K562 (cell line): ENCODE measurements at regions not wholly inside any gene's neighbourhood (a gene's known extent, or its start where the extent isn't known, plus 50 kb on each side); places are given as distances from the start of the nearest gene placed in this dataset.

Experiments
- ATAC-seq: fragments of 200-7000 bp; cut with Tn5 transposase; 3 replicates; pipeline ENCODE4 v1.9.1; 2020; ENCODE audit warnings: moderate library complexity
- BruUV-seq: library from RNA; stranded (reverse); fragments of 400-500 nt; replicated peaks from 2 replicates; lab custom pipeline; 2021; lab: Mats Ljungman, UMichigan
- CTCF ChIA-PET: fragments of 300-600 bp; formaldehyde crosslinking; extraction: SDS; loops from one replicate; lab custom pipeline; 2021; ENCODE audit warnings: low intra/inter-chr PET ratio; lab: Yijun Ruan, JAX
- POLR2A ChIA-PET: fragments of 300-600, 350-650 bp; sonication (Branson Sonifier 250); formaldehyde crosslinking; extraction: SDS; loops from one replicate; lab custom pipeline; 2021; ENCODE audit warnings: antibody characterized with exemption, inconsistent platforms; lab: Yijun Ruan, JAX
- DNase-seq, 4 experiments: peaks; one replicate each; pipeline versions ENCODE4 v3.0.0 to v3.0.0-alpha.2; 2011 to 2018; ENCODE audit warnings: low spot score in 3 of 4, mixed read lengths in 3 of 4; ENCODE audit errors: extremely low read depth in 1 of 4
- FAIRE-seq: peaks from 2 replicates; lab custom pipeline; 2011; peaks lifted over from hg19 to GRCh38; lab: Jason Lieb, UNC
- H2AFZ ChIP-seq: 2 replicates; pipeline ENCODE4 v1.6.0; 2011; ENCODE audit warnings: low read depth, low read length, control low read depth, inconsistent platforms
- H3K27ac ChIP-seq: fragments of 200-600 bp; 3 replicates; pipeline ENCODE4 v1.8.0; 2011; ENCODE audit warnings: low read depth, mild to moderate bottlenecking, control low read depth, inconsistent platforms, low read length, moderate library complexity, mixed read lengths; ENCODE audit errors: extremely low read depth
- H3K27me3 ChIP-seq, 2 experiments: fragments of 300-600 bp in 1 of 2; 2 replicates in 1 of 2; 3 replicates in 1 of 2; pipeline versions ENCODE4 v1.6.0 to v1.8.0; 2011; ENCODE audit warnings: inconsistent platforms in 2 of 2, low read length in 2 of 2, mild to moderate bottlenecking in 1 of 2, mixed read lengths in 1 of 2, moderate library complexity in 1 of 2; ENCODE audit not compliant: control insufficient read depth in 2 of 2, insufficient read depth in 2 of 2
- H3K36me3 ChIP-seq: fragments of 300-600 bp; 3 replicates; pipeline ENCODE4 v1.8.0; 2011; ENCODE audit warnings: mild to moderate bottlenecking, low read length, inconsistent platforms; ENCODE audit not compliant: control insufficient read depth, insufficient read depth
- H3K4me1 ChIP-seq, 2 experiments: fragments of 200-600 bp in 1 of 2; replicated peaks in 1 of 2; 2 replicates in 1 of 2; 3 replicates in 1 of 2; pipeline versions ENCODE4 v1.5.1 to v1.8.0; 2011; ENCODE audit warnings: inconsistent platforms in 2 of 2, low read length in 2 of 2, mild to moderate bottlenecking in 1 of 2, mixed read lengths in 1 of 2, moderate library complexity in 1 of 2; ENCODE audit not compliant: control insufficient read depth in 2 of 2, insufficient read depth in 2 of 2
- H3K4me2 ChIP-seq: 2 replicates; pipeline ENCODE4 v1.6.1; 2011; ENCODE audit warnings: low read length, control low read depth, inconsistent platforms, mixed read lengths; ENCODE audit not compliant: insufficient read depth
- H3K4me3 ChIP-seq: fragments of 200-600 bp; sonication (generic), shearing (Covaris generic); 2 replicates; pipeline ENCODE4 v1.5.1; 2016; ENCODE audit warnings: control low read depth, inconsistent platforms
- H3K79me2 ChIP-seq: fragments of 200-600 bp; 3 replicates; pipeline ENCODE4 v1.8.0; 2011; ENCODE audit warnings: low read length, inconsistent platforms; ENCODE audit not compliant: control insufficient read depth, insufficient read depth
- H3K9ac ChIP-seq, 2 experiments: 2 replicates each; pipeline versions ENCODE4 v1.6.0 to v1.6.1; 2011; ENCODE audit warnings: low read depth in 2 of 2, low read length in 2 of 2, control low read depth in 1 of 2, inconsistent platforms in 1 of 2, mild to moderate bottlenecking in 1 of 2, mixed read lengths in 1 of 2; ENCODE audit not compliant: insufficient read depth in 1 of 2
- H3K9me1 ChIP-seq: one replicate; pipeline ENCODE4 v1.6.0; 2011; ENCODE audit warnings: inconsistent platforms, mild to moderate bottlenecking, low read length, moderate library complexity; ENCODE audit not compliant: control insufficient read depth, insufficient read depth
- H3K9me3 ChIP-seq: replicated peaks from 2 replicates; pipeline ENCODE4 v1.5.1; 2011; ENCODE audit warnings: low read depth, low read length, inconsistent platforms; ENCODE audit not compliant: control insufficient read depth, insufficient read depth
- H4K20me1 ChIP-seq: replicated peaks from 2 replicates; pipeline ENCODE4 v1.6.1; 2011; ENCODE audit warnings: low read length, inconsistent platforms, mixed read lengths; ENCODE audit not compliant: control insufficient read depth, insufficient read depth
- ARHGAP35 ChIP-seq: fragments of 450-650 bp; IDR thresholded peaks from 2 replicates; pipeline ENCODE4 v1.6.1; 2018; ENCODE audit not compliant: partially characterized antibody
- CHCHD3 ChIP-seq: fragments of 250-450 bp; sonication (Bioruptor Pico); IDR thresholded peaks from 2 replicates; pipeline ENCODE4 v2.1.2; 2022; ENCODE audit warnings: mild to moderate bottlenecking
- FOXK2 ChIP-seq, 2 experiments: fragments of 450-650 bp; IDR thresholded peaks in 1 of 2; conservative IDR thresholded peaks in 1 of 2; 2 replicates each; pipeline ENCODE4 v1.6.1; 2016; ENCODE audit warnings: low read depth in 2 of 2, mild to moderate bottlenecking in 1 of 2
- NELFE ChIP-seq: IDR thresholded peaks from 2 replicates; pipeline ENCODE4 v1.6.1; 2011; ENCODE audit warnings: mild to moderate bottlenecking; ENCODE audit not compliant: insufficient read depth, insufficient read length
- RUNX1 ChIP-seq: sonication (generic); IDR thresholded peaks from 2 replicates; pipeline ENCODE4 v1.6.1; 2016; ENCODE audit warnings: antibody characterized with exemption, low read depth
- XRCC4 ChIP-seq: IDR thresholded peaks from one replicate; pipeline ENCODE4 v1.6.1; 2011; ENCODE audit not compliant: insufficient read depth, insufficient read length; ENCODE audit errors: extremely low read depth
- ZNF507 ChIP-seq: conservative IDR thresholded peaks from 2 replicates; pipeline ENCODE4 v1.6.1; 2017; ENCODE audit warnings: missing genetic modification characterization, missing compliant biosample characterization
- WGBS: fragments of 100-300 bp; shearing (Covaris generic); methylation state at CpG from one replicate; pipeline ENCODE4 v1.1.6; 2016; ENCODE audit warnings: low coverage, mixed read lengths; ENCODE audit not compliant: insufficient coverage; ENCODE audit errors: missing lambda C conversion rate; 5-methylcytosine and 5-hydroxymethylcytosine counted together
- in situ Hi-C: fragments of 300-500 bp; cut with MboI; formaldehyde crosslinking; loops from 4 replicates; pipeline ENCODE4 v1.15.0; 2018; ENCODE audit warnings: inconsistent platforms, mixed read lengths
- intact Hi-C: fragments of 100-400 bp; cut with micrococcal nuclease; formaldehyde crosslinking; loops from 2 replicates; pipeline ENCODE4 v1.14.2; 2022
- TF ChIP-seq, protein P1 (sequence below), 2 experiments: fragments of 450-650 bp; IDR thresholded peaks; 2 replicates each; pipeline ENCODE4 v1.6.1; 2018; ENCODE audit warnings: mild to moderate bottlenecking in 2 of 2, low read depth in 1 of 2; ENCODE audit not compliant: partially characterized antibody in 2 of 2
- TF ChIP-seq, protein P2 (sequence below): fragments of 450-650 bp; IDR thresholded peaks from one replicate; pipeline ENCODE4 v1.6.1; 2018; ENCODE audit warnings: mild to moderate bottlenecking, moderate library complexity; ENCODE audit not compliant: partially characterized antibody
- TF ChIP-seq, protein P3 (sequence below): fragments of 450-650 bp; formaldehyde crosslinking; IDR thresholded peaks from 2 replicates; pipeline ENCODE4 v1.4.0; 2020; ENCODE audit warnings: mild to moderate bottlenecking, moderate library complexity
- TF ChIP-seq, protein P4 (sequence below): fragments of 250-450 bp; sonication (Bioruptor Pico); IDR thresholded peaks from 2 replicates; pipeline ENCODE4 v1.6.1; 2021; ENCODE audit warnings: mild to moderate bottlenecking

DNA sequence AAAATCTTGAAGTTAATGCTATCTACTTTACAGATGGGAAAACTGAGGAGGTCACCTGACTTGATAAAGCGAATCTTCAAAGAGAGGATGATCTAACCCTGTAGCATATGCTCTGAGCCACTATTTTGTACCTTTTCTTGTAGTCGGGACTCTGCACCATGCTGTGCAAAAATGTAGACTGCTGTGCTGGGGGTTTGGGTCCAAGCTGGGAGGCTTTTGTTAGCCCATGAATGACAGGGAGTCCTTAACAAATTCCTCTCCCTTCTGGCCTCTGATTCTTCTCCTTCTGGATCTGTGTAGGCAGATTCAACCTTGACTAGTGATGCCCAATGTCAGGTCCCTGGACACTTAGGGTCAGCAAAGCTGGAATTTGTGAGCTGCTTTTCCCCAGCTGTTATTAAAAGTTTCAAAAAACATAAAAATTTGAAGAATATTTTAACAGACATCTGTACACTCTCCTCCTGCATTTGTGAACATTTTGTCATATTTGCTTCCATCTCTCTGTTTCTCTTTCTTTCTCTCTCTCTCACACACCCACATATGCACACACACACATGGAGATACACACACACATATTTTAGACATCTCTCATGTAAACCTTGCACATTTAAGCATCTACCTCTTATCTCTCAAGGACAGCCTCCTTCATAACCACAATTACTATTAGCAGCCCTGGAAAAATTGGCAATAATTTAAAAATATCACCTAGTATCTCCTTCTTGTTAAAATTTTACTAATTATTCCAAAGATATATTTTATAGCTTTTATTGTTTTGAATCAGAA, 335.0 kb upstream of the TRIB2 start:
- Histone ChIP-seq H3K9ac (no peak overlapping the region), H3K9me3 (no peaks in the 10 kb centered on the region), H3K79me2 (no peaks in the 10 kb centered on the region), H3K4me2 (no peak overlapping the region), H3K27me3 (no peaks in the 10 kb centered on the region), H3K4me1 (no peaks in the 10 kb centered on the region), H3K27ac (no peak overlapping the region), H4K20me1 (no peaks in the 10 kb centered on the region), H2AFZ (no peak overlapping the region; the same call in 1 of the 2 replicates), H3K4me3 (no peak overlapping the region), H3K36me3 (no peaks in the 10 kb centered on the region), H3K9me1 (no peaks in the 10 kb centered on the region)
- in situ Hi-C loops (no loop called here), intact Hi-C loops (no loop called here)
- BruUV-seq = no TSS peak
- DNase-seq (no peak), FAIRE-seq (no peak), ATAC-seq (no peak; the same call in 2 of the 3 replicates)
- CTCF ChIA-PET = no interaction called here
- 71% methylated on average over 2 of the region's 2 CpGs for WGBS
- POLR2A ChIA-PET = interaction anchor here (0.5 to 0.6 kb wide), 3 partner anchors 56 to 574 kb away, joined by 3 read pairs; no protein-coding TSS in a partner anchor
- TF ChIP-seq NELFE (no peak), ZNF507 (tag) (no peak), ARHGAP35 (no peak), CHCHD3 (no peak), XRCC4 (no peak), RUNX1 (no peak), FOXK2 (conservative IDR thresholded peaks at IDR 0.05 in 1 of 2, IDR thresholded peaks at IDR 0.05 in 1 of 2; ENCODE audit: low read depth in 2 of 2) (no peak)
- TF ChIP-seq, protein P1, sequence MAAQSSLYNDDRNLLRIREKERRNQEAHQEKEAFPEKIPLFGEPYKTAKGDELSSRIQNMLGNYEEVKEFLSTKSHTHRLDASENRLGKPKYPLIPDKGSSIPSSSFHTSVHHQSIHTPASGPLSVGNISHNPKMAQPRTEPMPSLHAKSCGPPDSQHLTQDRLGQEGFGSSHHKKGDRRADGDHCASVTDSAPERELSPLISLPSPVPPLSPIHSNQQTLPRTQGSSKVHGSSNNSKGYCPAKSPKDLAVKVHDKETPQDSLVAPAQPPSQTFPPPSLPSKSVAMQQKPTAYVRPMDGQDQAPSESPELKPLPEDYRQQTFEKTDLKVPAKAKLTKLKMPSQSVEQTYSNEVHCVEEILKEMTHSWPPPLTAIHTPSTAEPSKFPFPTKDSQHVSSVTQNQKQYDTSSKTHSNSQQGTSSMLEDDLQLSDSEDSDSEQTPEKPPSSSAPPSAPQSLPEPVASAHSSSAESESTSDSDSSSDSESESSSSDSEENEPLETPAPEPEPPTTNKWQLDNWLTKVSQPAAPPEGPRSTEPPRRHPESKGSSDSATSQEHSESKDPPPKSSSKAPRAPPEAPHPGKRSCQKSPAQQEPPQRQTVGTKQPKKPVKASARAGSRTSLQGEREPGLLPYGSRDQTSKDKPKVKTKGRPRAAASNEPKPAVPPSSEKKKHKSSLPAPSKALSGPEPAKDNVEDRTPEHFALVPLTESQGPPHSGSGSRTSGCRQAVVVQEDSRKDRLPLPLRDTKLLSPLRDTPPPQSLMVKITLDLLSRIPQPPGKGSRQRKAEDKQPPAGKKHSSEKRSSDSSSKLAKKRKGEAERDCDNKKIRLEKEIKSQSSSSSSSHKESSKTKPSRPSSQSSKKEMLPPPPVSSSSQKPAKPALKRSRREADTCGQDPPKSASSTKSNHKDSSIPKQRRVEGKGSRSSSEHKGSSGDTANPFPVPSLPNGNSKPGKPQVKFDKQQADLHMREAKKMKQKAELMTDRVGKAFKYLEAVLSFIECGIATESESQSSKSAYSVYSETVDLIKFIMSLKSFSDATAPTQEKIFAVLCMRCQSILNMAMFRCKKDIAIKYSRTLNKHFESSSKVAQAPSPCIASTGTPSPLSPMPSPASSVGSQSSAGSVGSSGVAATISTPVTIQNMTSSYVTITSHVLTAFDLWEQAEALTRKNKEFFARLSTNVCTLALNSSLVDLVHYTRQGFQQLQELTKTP (IDR thresholded peaks at IDR 0.05; ENCODE audit: low read depth in 1 of 2, partially characterized antibody in 2 of 2) = no peak
- TF ChIP-seq, protein P2, sequence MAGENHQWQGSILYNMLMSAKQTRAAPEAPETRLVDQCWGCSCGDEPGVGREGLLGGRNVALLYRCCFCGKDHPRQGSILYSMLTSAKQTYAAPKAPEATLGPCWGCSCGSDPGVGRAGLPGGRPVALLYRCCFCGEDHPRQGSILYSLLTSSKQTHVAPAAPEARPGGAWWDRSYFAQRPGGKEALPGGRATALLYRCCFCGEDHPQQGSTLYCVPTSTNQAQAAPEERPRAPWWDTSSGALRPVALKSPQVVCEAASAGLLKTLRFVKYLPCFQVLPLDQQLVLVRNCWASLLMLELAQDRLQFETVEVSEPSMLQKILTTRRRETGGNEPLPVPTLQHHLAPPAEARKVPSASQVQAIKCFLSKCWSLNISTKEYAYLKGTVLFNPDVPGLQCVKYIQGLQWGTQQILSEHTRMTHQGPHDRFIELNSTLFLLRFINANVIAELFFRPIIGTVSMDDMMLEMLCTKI = no peak
- TF ChIP-seq, protein P3, sequence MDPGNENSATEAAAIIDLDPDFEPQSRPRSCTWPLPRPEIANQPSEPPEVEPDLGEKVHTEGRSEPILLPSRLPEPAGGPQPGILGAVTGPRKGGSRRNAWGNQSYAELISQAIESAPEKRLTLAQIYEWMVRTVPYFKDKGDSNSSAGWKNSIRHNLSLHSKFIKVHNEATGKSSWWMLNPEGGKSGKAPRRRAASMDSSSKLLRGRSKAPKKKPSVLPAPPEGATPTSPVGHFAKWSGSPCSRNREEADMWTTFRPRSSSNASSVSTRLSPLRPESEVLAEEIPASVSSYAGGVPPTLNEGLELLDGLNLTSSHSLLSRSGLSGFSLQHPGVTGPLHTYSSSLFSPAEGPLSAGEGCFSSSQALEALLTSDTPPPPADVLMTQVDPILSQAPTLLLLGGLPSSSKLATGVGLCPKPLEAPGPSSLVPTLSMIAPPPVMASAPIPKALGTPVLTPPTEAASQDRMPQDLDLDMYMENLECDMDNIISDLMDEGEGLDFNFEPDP = no peak
- TF ChIP-seq, protein P4, sequence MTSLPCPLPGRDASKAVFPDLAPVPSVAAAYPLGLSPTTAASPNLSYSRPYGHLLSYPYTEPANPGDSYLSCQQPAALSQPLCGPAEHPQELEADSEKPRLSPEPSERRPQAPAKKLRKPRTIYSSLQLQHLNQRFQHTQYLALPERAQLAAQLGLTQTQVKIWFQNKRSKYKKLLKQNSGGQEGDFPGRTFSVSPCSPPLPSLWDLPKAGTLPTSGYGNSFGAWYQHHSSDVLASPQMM (CRISPR knock-in tag) = no peak
